Endothelial cell (in vitro differentiated cells): ENCODE measurements at regions not wholly inside any gene's neighbourhood (a gene's known extent, or its start where the extent isn't known, plus 50 kb on each side); places are given as distances from the start of the nearest gene placed in this dataset.

ENCODE experiments used
- DNase-seq: peaks from one replicate; pipeline ENCODE4 v3.0.0; 2021; ENCODE audit warnings: low spot score
- H3K27ac Mint-ChIP-seq: one replicate; pipeline ENCODE4 v1.8.0; 2021; ENCODE audit warnings: mixed read lengths, inconsistent platforms; ENCODE audit not compliant: unreplicated experiment
- H3K27me3 Mint-ChIP-seq: one replicate; pipeline ENCODE4 v1.8.0; 2021; ENCODE audit warnings: mild to moderate bottlenecking, moderate library complexity, mixed read lengths, inconsistent platforms; ENCODE audit not compliant: unreplicated experiment
- H3K36me3 Mint-ChIP-seq: one replicate; pipeline ENCODE4 v1.8.0; 2021; ENCODE audit warnings: mild to moderate bottlenecking, low read depth, mixed read lengths, inconsistent platforms; ENCODE audit not compliant: unreplicated experiment
- H3K4me1 Mint-ChIP-seq: one replicate; pipeline ENCODE4 v1.8.0; 2021; ENCODE audit warnings: mild to moderate bottlenecking, mixed read lengths, inconsistent platforms; ENCODE audit not compliant: unreplicated experiment
- H3K4me3 Mint-ChIP-seq: one replicate; pipeline ENCODE4 v1.8.0; 2021; ENCODE audit warnings: mild to moderate bottlenecking, mixed read lengths, inconsistent platforms; ENCODE audit not compliant: unreplicated experiment
- H3K9me3 Mint-ChIP-seq: one replicate; pipeline ENCODE4 v1.8.0; 2021; ENCODE audit warnings: mixed read lengths, inconsistent platforms; ENCODE audit not compliant: unreplicated experiment
- CTCF ChIP-seq: fragments of 200-600 bp; sonication (generic); IDR thresholded peaks from one replicate; pipeline ENCODE4 v1.5.0; 2021; ENCODE audit warnings: antibody characterized with exemption; ENCODE audit not compliant: unreplicated experiment

DNA sequence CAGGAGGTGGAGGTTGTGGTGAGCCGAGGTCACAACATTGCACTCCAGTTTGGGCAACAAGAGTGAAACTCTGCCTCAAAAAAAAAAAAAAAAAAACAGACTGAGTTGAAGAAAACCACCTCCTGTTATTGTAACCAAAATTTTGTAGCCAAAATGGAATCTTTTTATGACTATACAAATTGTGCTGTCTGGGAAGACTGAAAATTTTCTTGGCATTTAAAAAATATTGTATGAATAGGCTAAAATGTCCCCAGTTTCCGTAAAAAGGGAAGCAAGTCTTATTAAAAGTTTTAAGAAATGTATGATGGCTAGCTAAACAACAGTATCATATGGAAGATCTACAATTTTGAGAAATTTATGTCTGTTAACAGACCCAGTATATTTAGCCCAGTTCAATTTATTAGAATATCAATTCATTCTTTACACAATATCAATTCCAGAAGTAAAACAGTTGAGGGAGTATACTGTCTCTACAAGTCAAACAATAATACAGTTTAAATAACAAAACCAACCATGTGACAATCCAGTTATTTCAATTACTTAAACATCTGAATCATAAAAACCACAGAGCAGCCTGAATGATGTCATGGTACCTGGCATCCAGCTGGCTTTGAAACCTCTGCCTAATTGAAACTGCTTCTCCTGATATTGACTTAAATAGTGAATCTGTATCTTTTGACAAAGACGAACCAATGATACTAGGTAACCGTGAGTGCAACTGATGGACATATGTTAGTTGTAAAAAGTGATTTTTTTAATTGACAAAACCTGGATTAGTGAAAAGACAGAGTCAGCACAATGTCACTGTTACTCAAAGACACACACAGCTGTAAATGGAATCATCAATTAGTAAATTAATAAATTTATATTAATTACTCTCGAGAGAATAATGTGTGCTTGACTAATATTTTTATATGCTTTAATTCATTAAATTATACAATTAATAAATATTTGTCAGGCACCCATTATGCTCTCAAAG is 166.6 kb upstream of the MARCKS start:
- no peak for TF ChIP-seq CTCF
- no peaks in the 10 kb centered on the region for H3K4me1 Mint-ChIP-seq
- no peak overlapping the region for H3K4me3 Mint-ChIP-seq
- no peak overlapping the region for H3K27ac Mint-ChIP-seq
- no peaks in the 10 kb centered on the region for H3K27me3 Mint-ChIP-seq
- H3K9me3 Mint-ChIP-seq, result no peaks in the 10 kb centered on the region
- H3K36me3 Mint-ChIP-seq, result no peaks in the 10 kb centered on the region
- no peak for DNase-seq

DNA sequence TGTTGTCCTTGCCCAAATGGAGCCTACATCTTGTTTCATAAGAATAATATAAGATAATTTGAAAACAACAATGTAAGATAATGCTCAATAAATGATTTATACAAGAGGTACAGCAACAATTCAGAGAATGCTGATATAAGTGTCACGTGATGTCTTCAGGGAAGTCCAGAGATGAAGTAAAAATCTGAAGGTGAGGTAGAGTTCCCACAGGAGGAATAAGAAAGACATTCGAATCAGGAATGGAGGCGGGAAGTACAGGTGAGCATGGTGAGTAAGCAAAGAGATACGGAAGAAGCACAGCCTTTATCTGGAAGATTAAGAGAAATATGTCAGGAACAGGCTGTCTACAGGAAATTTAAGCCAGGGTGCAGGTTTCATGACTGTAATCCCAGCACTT is 165.9 kb upstream of the MARCKS start:
- Mint-ChIP-seq H3K4me1 (no peaks in the 10 kb centered on the region), H3K27me3 (no peaks in the 10 kb centered on the region), H3K4me3 (no peak overlapping the region), H3K9me3 (no peaks in the 10 kb centered on the region), H3K36me3 (no peaks in the 10 kb centered on the region), H3K27ac (no peak overlapping the region)
- no peak for DNase-seq
- TF ChIP-seq CTCF, result no peak

- DNase-seq, result no peak
- no peaks in the 10 kb centered on the region for H3K4me1 Mint-ChIP-seq
- TF ChIP-seq CTCF, result no peak
- no peak overlapping the region for H3K4me3 Mint-ChIP-seq
- no peaks in the 10 kb centered on the region for H3K27me3 Mint-ChIP-seq
- no peak overlapping the region for H3K27ac Mint-ChIP-seq
- no peaks in the 10 kb centered on the region for H3K36me3 Mint-ChIP-seq
- no peaks in the 10 kb centered on the region for H3K9me3 Mint-ChIP-seq
These were observed 163.3 kb upstream of the MARCKS start for GRCh38 chr6:113693851-113694250.

DNA sequence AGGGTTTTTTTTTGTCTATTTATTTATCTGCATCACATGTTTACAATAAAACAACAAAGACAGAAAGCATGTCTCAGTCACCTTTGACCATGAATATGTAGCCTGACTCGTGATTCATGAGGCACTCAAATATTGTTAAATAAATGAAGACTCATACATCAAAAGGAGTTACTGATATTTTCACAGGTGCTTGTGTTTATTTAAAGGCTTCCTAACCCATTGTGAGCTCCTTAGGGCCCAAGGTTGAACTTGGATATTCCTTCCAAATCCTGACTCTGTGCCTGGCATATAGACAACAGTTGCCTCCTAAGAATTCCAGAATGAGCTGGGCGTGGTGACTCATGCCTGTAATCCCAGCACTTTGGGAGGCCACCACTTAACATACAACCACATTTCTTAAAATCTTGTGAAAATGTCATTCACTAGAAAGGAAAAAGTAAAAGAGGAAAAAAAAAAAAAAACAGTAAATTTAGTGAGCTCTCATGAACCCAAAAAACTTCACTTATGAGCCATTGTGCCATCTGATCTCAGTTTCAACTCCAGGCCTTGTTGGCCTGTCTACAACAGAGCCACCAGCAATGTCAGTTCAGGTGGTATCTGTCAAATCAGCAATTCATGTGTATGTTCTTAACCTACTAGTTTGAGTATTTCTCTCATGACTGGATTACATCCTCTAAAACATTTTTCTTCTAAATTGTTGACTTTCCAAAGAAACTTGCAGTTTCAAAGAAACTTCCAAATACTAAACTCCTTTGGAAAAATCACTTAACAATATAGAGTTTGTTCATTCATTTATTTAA is 162.7 kb upstream of the MARCKS start:
- Mint-ChIP-seq H3K4me3 (no peak overlapping the region), H3K27me3 (no peaks in the 10 kb centered on the region), H3K9me3 (no peaks in the 10 kb centered on the region), H3K4me1 (no peaks in the 10 kb centered on the region), H3K27ac (no peak overlapping the region), H3K36me3 (no peaks in the 10 kb centered on the region)
- no peak for DNase-seq
- TF ChIP-seq CTCF, result no peak
